ENCODE measurements at regions not wholly inside any gene's neighbourhood (a gene's known extent, or its start where the extent isn't known, plus 50 kb on each side); places are given as distances from the start of the nearest gene placed in this dataset.

- TF ChIP-seq MAX (IDR thresholded peaks at IDR 0.05; ENCODE audit: low read depth, low read length), result no peak
- no peak for TF ChIP-seq POLR2A (IDR thresholded peaks at IDR 0.05; ENCODE audit: extremely low read depth, insufficient read length)
- no peak for TF ChIP-seq CTCF (IDR thresholded peaks at IDR 0.05; ENCODE audit: low read depth, low read length)
- TF ChIP-seq MYC (IDR thresholded peaks at IDR 0.05; ENCODE audit: low read depth, low read length), result no peak
- no peak overlapping the region for H3K4me3 ChIP-seq (ENCODE audit: low read depth, low read length)
- DNase-seq (ENCODE audit: low read depth), result no peak
These were observed 1409.5 kb downstream of the AACS start for GRCh38 chr12:126474703-126475102.

DNA sequence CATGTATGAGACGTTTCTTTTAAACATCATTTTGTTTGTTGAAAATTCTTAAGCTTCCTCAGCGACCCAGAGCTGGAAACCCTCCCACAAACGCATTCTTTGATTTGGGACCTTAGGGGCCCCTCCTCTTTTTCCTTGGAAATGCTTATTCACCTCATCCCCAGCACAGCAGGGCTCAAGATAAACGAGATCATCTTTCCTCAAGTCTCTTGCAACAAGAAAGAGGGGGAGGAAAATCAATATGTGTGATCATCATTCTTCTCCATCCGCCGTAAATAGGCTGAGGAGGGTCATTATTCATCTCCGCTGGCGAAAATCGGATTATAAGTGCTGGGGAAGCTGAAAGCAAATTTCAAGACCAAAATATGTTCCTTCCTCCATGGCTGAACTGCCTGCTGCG lies 1415.2 kb downstream of the AACS start:
- no peak for DNase-seq (ENCODE audit: low read depth)
- TF ChIP-seq CTCF (IDR thresholded peaks at IDR 0.05; ENCODE audit: low read depth, low read length) (no peak), MAX (IDR thresholded peaks at IDR 0.05; ENCODE audit: low read depth, low read length) (no peak), MYC (IDR thresholded peaks at IDR 0.05; ENCODE audit: low read depth, low read length) (no peak), POLR2A (IDR thresholded peaks at IDR 0.05; ENCODE audit: extremely low read depth, insufficient read length) (no peak)
- no peak overlapping the region for H3K4me3 ChIP-seq (ENCODE audit: low read depth, low read length)

- TF ChIP-seq MYC (IDR thresholded peaks at IDR 0.05; ENCODE audit: low read depth, low read length) (no peak), CTCF (IDR thresholded peaks at IDR 0.05; ENCODE audit: low read depth, low read length) (no peak)
- H3K4me3 ChIP-seq (ENCODE audit: low read depth, low read length), result no peak overlapping the region
- no peak for DNase-seq (ENCODE audit: low read depth)
These were observed 1416.5 kb downstream of the AACS start for GRCh38 chr12:126481688-126482087.

GRCh38 chr12:126482238-126482889 lies 1417.1 kb downstream of the AACS start:
- no peak for DNase-seq (ENCODE audit: low read depth)
- no peak overlapping the region for H3K4me3 ChIP-seq (ENCODE audit: low read depth, low read length)
- TF ChIP-seq MAX (IDR thresholded peaks at IDR 0.05; ENCODE audit: low read depth, low read length) (no peak), MYC (IDR thresholded peaks at IDR 0.05; ENCODE audit: low read depth, low read length) (no peak), CTCF (IDR thresholded peaks at IDR 0.05; ENCODE audit: low read depth, low read length) (no peak), POLR2A (IDR thresholded peaks at IDR 0.05; ENCODE audit: extremely low read depth, insufficient read length) (no peak)

GRCh38 chr12:126483145-126484068 lies 1418.2 kb downstream of the AACS start:
- no peak for DNase-seq (ENCODE audit: low read depth)
- H3K4me3 ChIP-seq (ENCODE audit: low read depth, low read length), result no peak overlapping the region
- TF ChIP-seq MAX (IDR thresholded peaks at IDR 0.05; ENCODE audit: low read depth, low read length), result no peak
- TF ChIP-seq CTCF (IDR thresholded peaks at IDR 0.05; ENCODE audit: low read depth, low read length), result no peak
